ENCODE measurements at regions not wholly inside any gene's neighbourhood (a gene's known extent, or its start where the extent isn't known, plus 50 kb on each side); places are given as distances from the start of the nearest gene placed in this dataset.
A peak's percentile ranks its signal among the peaks of the same experiment; 100 is the strongest.

GRCh38 chrX:131703646-131704045 lies 159.8 kb downstream of the OR13H1 start:
- TF ChIP-seq CTCF (IDR thresholded peaks at IDR 0.05) (no peak), POLR2AphosphoS5 (IDR thresholded peaks at IDR 0.05) (no peak), POLR2A (IDR thresholded peaks at IDR 0.05) (no peak)
- intact Hi-C loops (cut with DNase I; ENCODE audit: low total_unique reads): no loop called here
- H3K4me1 ChIP-seq: no peaks in the 10 kb centered on the region
- no peak overlapping the region for H3K27ac ChIP-seq
- peaks cover 0 to 4% of the 10 kb centered on the region in 2 donors for H3K27me3 ChIP-seq
- peak overlapping the region in 2 of 3 donors; percentile 49 to 64 for H3K4me3 ChIP-seq
- no peak for DNase-seq (ENCODE audit: low spot score in 2 of 2)
- H3K36me3 ChIP-seq: no peaks in the 10 kb centered on the region
- no peaks in the 10 kb centered on the region for H3K9me3 ChIP-seq

- peak overlapping the region; percentile 49 to 70 for H3K27ac ChIP-seq
- intact Hi-C loops (cut with DNase I; ENCODE audit: low total_unique reads): no loop called here
- no peak for TF ChIP-seq POLR2A (IDR thresholded peaks at IDR 0.05)
- peak in 2 of 3 donors; percentile 77 to 87 for TF ChIP-seq POLR2AphosphoS5 (IDR thresholded peaks at IDR 0.05)
- TF ChIP-seq CTCF (IDR thresholded peaks at IDR 0.05): peak in 1 of 3 donors; percentile 79
- H3K27me3 ChIP-seq: no peaks in the 10 kb centered on the region
- H3K4me3 ChIP-seq: peak overlapping the region in 2 of 3 donors; percentile 49 to 64
- H3K9me3 ChIP-seq: no peaks in the 10 kb centered on the region
- no peaks in the 10 kb centered on the region for H3K4me1 ChIP-seq
- no peaks in the 10 kb centered on the region for H3K36me3 ChIP-seq
- DNase-seq (ENCODE audit: low spot score in 2 of 2): peak in 1 of 2 donors; percentile 87
These were observed 160.3 kb downstream of the OR13H1 start for GRCh38 chrX:131704136-131704695.

GRCh38 chrX:131709553-131709952 lies 165.7 kb downstream of the OR13H1 start:
- Histone ChIP-seq H3K4me3 (no peak overlapping the region), H3K27me3 (no peaks in the 10 kb centered on the region), H3K4me1 (no peaks in the 10 kb centered on the region), H3K9me3 (no peaks in the 10 kb centered on the region), H3K36me3 (no peaks in the 10 kb centered on the region), H3K27ac (no peak overlapping the region)
- DNase-seq (ENCODE audit: low spot score in 2 of 2): no peak
- intact Hi-C loops (cut with DNase I; ENCODE audit: low total_unique reads): no loop called here
- no peak for TF ChIP-seq POLR2AphosphoS5 (IDR thresholded peaks at IDR 0.05)
- TF ChIP-seq CTCF (IDR thresholded peaks at IDR 0.05): no peak
- no peak for TF ChIP-seq POLR2A (IDR thresholded peaks at IDR 0.05)

GRCh38 chrX:131711478-131711867 lies 167.6 kb downstream of the OR13H1 start:
- TF ChIP-seq CTCF (IDR thresholded peaks at IDR 0.05) (no peak), POLR2A (IDR thresholded peaks at IDR 0.05) (no peak), POLR2AphosphoS5 (IDR thresholded peaks at IDR 0.05) (no peak)
- H3K9me3 ChIP-seq: no peaks in the 10 kb centered on the region
- intact Hi-C loops (cut with DNase I; ENCODE audit: low total_unique reads): no loop called here
- H3K36me3 ChIP-seq: no peaks in the 10 kb centered on the region
- H3K27me3 ChIP-seq: no peaks in the 10 kb centered on the region
- H3K4me1 ChIP-seq: no peaks in the 10 kb centered on the region
- H3K4me3 ChIP-seq: peak overlapping the region in 2 of 3 donors; percentile 41 to 57
- H3K27ac ChIP-seq: no peak overlapping the region
- DNase-seq (ENCODE audit: low spot score in 2 of 2): no peak

- intact Hi-C loops (cut with DNase I; ENCODE audit: low total_unique reads): no loop called here
- no peak for DNase-seq (ENCODE audit: low spot score in 2 of 2)
- peaks cover 0 to 9% of the 10 kb centered on the region in 2 donors for H3K27me3 ChIP-seq
These were observed 179.8 kb downstream of the OR13H1 start for GRCh38 chrX:131723646-131724045.

More at GRCh38 chrX:131723646-131724045, 179.8 kb downstream of the OR13H1 start:
- no peaks in the 10 kb centered on the region for H3K36me3 ChIP-seq
- no peak overlapping the region for H3K4me3 ChIP-seq
- TF ChIP-seq POLR2A (IDR thresholded peaks at IDR 0.05) (no peak), POLR2AphosphoS5 (IDR thresholded peaks at IDR 0.05) (no peak), CTCF (IDR thresholded peaks at IDR 0.05) (no peak)
- no peak overlapping the region for H3K27ac ChIP-seq
- peaks cover 9 to 16% of the 10 kb centered on the region in 2 donors for H3K9me3 ChIP-seq
- H3K4me1 ChIP-seq: no peaks in the 10 kb centered on the region

Data from breast epithelium (tissue), 4 donors.